ENCODE measurements at regions not wholly inside any gene's neighbourhood (a gene's known extent, or its start where the extent isn't known, plus 50 kb on each side); places are given as distances from the start of the nearest gene placed in this dataset.

- DNase-seq, result no peak
Measured at GRCh38 chr1:184221087-184221486, 165.7 kb upstream of the C1orf21 start.

GRCh38 chr1:184222652-184223052 is 164.2 kb upstream of the C1orf21 start:
- no peak for DNase-seq

GRCh38 chr1:184223216-184223615 is 163.6 kb upstream of the C1orf21 start:
- DNase-seq, result no peak

GRCh38 chr1:184225283-184226099 is 161.3 kb upstream of the C1orf21 start:
- DNase-seq, result no peak

- no peak for DNase-seq
Measured at GRCh38 chr1:184226100-184226487, 160.7 kb upstream of the C1orf21 start.

- no peak for DNase-seq
Measured at GRCh38 chr1:184228558-184228957, 158.3 kb upstream of the C1orf21 start.

- no peak for DNase-seq
Measured at GRCh38 chr1:184237588-184237987, 149.2 kb upstream of the C1orf21 start.

- no peak for DNase-seq
Measured at GRCh38 chr1:184241446-184241845, 145.4 kb upstream of the C1orf21 start.

GRCh38 chr1:184242507-184242943 is 144.3 kb upstream of the C1orf21 start:
- DNase-seq, result no peak

- DNase-seq, result no peak
Measured at GRCh38 chr1:184244962-184245361, 141.9 kb upstream of the C1orf21 start.

GRCh38 chr1:184247671-184248070 is 139.2 kb upstream of the C1orf21 start:
- no peak for DNase-seq

- no peak for DNase-seq
Measured at GRCh38 chr1:184253921-184254320, 132.9 kb upstream of the C1orf21 start.

GRCh38 chr1:184254849-184255248 is 132.0 kb upstream of the C1orf21 start:
- no peak for DNase-seq

GRCh38 chr1:184255560-184255959 is 131.3 kb upstream of the C1orf21 start:
- no peak for DNase-seq

GRCh38 chr1:184257873-184258272 is 129.0 kb upstream of the C1orf21 start:
- DNase-seq, result no peak

GRCh38 chr1:184258525-184258924 is 128.3 kb upstream of the C1orf21 start:
- DNase-seq, result no peak

GRCh38 chr1:184260382-184260781 is 126.4 kb upstream of the C1orf21 start:
- no peak for DNase-seq

- DNase-seq, result no peak
Measured at GRCh38 chr1:184262109-184262508, 124.7 kb upstream of the C1orf21 start.

GRCh38 chr1:184267747-184268146 is 119.1 kb upstream of the C1orf21 start:
- DNase-seq, result no peak

GRCh38 chr1:184270556-184270955 is 116.3 kb upstream of the C1orf21 start:
- no peak for DNase-seq

- no peak for DNase-seq
Measured at GRCh38 chr1:184272175-184272866, 114.5 kb upstream of the C1orf21 start.

GRCh38 chr1:184276416-184276815 is 110.4 kb upstream of the C1orf21 start:
- no peak for DNase-seq

GRCh38 chr1:184279911-184280458 is 106.8 kb upstream of the C1orf21 start:
- DNase-seq, result no peak

GRCh38 chr1:184283999-184284398 is 102.8 kb upstream of the C1orf21 start:
- no peak for DNase-seq
